Astrocyte (in vitro differentiated cells and primary cell): ENCODE measurements at regions not wholly inside any gene's neighbourhood (a gene's known extent, or its start where the extent isn't known, plus 50 kb on each side); places are given as distances from the start of the nearest gene placed in this dataset.

ENCODE experiments used
- CTCF ChIP-seq: IDR thresholded peaks from 2 replicates; pipeline ENCODE4 v1.5.1; 2011; ENCODE audit warnings: low read depth, mild to moderate bottlenecking, inconsistent platforms, low read length, moderate library complexity; ENCODE audit not compliant: insufficient read depth
- EZH2 ChIP-seq: IDR thresholded peaks from 2 replicates; pipeline ENCODE4 v1.6.1; 2012; ENCODE audit warnings: mild to moderate bottlenecking, low read length, inconsistent platforms; ENCODE audit not compliant: insufficient read depth

DNA sequence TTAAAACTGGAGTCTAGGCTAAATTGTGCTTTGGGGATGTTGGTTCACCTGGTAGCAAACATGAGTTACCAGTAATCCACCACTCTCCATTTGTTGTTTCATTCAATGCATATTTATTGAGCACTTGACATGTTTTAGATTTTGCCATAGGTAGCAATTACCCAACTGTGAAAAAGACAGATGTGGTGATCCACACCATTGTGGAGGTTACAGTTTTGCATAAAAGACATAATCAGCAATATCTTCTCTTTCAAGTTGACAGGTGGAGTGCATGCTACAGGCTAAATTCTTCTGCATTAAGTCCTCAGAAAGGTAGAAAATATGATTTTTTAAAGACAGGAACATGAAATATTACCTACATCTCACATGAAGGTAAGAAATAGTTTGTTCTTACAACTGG is 143.0 kb upstream of the TSHZ2 start:
- TF ChIP-seq CTCF (no peak), EZH2 (no peak)
